SK-N-MC (cell line): ENCODE measurements at regions not wholly inside any gene's neighbourhood (a gene's known extent, or its start where the extent isn't known, plus 50 kb on each side); places are given as distances from the start of the nearest gene placed in this dataset.

Source experiments
- DNase-seq: peaks from one replicate; pipeline ENCODE4 v3.0.0-alpha.2; 2011; ENCODE audit warnings: low read depth, low spot score
- H3K27ac ChIP-seq: fragments of 200-600 bp; sonication (generic); 2 replicates; pipeline ENCODE4 v1.5.1; 2016; ENCODE audit warnings: mixed run types
- H3K36me3 ChIP-seq: fragments of 200-600 bp; sonication (generic); 2 replicates; pipeline ENCODE4 v1.6.1; 2017; ENCODE audit warnings: antibody characterized with exemption, low read length, mixed read lengths; ENCODE audit not compliant: insufficient read depth
- H3K4me3 ChIP-seq: fragments of 200-600 bp; sonication (generic); 2 replicates; pipeline ENCODE4 v1.5.1; 2016
- H3K9ac ChIP-seq: fragments of 200-600 bp; sonication (generic); 2 replicates; pipeline ENCODE4 v1.8.0; 2017; ENCODE audit warnings: mixed run types, mixed read lengths; ENCODE audit not compliant: insufficient read length
- H3K9me3 ChIP-seq: fragments of 200-600 bp; sonication (generic); 2 replicates; pipeline ENCODE4 v1.6.1; 2017; ENCODE audit warnings: low read depth, mild to moderate bottlenecking, antibody characterized with exemption, low read length, moderate library complexity, mixed read lengths
- EZH2 ChIP-seq: fragments of 200-600 bp; sonication (generic); IDR thresholded peaks from one replicate; pipeline ENCODE4 v1.6.1; 2017; ENCODE audit warnings: antibody characterized with exemption
- FOXP2 ChIP-seq: optimal IDR thresholded peaks from 2 replicates; pipeline ENCODE3; 2011; ENCODE audit warnings: mild to moderate bottlenecking, moderate library complexity; ENCODE audit not compliant: insufficient read depth; ENCODE audit errors: extremely low read length, control extremely low read depth
- POLR2AphosphoS5 ChIP-seq: IDR thresholded peaks from 2 replicates; pipeline ENCODE4 v1.6.1; 2012; ENCODE audit warnings: mild to moderate bottlenecking, low read depth, low read length, borderline replicate concordance

DNA sequence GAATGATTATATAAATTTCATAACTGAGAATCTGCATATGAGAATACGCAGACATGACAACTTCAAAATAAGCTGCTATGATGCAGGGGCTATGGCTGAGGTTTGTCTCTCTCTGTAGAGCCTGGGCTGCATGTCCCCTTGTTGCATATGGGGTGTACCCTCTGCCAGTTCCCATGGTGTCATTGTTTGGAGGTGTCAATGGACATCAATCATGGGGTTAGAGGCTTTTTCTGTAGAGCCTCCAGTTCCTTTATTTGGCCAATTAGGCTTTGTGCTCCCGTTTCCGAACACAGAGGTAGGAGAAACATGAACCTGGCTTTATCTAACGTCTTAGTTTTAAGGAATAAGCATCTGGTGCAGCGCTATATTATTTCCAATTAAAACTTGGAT lies 77.3 kb upstream of the RARB start:
- Histone ChIP-seq H3K4me3 (no peak overlapping the region), H3K9ac (no peak overlapping the region), H3K36me3 (no peaks in the 10 kb centered on the region), H3K9me3 (no peaks in the 10 kb centered on the region), H3K27ac (no peak overlapping the region)
- DNase-seq = no peak
- TF ChIP-seq POLR2AphosphoS5 (no peak), FOXP2 (no peak), EZH2 (no peak)

DNA sequence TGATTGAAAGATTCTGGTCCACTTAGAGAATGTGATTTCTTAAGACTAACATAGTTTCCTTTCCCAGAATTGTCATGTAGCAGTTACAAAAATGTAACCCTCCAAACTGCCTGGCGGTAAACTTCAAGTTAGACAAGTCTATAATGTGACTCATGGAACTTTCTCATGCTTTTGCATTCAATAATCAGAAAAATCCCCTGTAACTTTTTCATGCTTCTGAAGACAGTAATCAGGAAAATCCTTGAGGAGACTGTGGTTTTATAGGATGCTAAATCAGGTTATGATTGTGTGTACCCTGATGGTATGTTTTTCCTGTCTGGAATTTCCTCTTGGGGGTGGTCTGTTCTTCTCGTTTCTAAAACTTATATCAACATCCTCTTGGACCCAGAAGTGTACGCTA lies 74.0 kb upstream of the RARB start:
- DNase-seq = no peak

DNA sequence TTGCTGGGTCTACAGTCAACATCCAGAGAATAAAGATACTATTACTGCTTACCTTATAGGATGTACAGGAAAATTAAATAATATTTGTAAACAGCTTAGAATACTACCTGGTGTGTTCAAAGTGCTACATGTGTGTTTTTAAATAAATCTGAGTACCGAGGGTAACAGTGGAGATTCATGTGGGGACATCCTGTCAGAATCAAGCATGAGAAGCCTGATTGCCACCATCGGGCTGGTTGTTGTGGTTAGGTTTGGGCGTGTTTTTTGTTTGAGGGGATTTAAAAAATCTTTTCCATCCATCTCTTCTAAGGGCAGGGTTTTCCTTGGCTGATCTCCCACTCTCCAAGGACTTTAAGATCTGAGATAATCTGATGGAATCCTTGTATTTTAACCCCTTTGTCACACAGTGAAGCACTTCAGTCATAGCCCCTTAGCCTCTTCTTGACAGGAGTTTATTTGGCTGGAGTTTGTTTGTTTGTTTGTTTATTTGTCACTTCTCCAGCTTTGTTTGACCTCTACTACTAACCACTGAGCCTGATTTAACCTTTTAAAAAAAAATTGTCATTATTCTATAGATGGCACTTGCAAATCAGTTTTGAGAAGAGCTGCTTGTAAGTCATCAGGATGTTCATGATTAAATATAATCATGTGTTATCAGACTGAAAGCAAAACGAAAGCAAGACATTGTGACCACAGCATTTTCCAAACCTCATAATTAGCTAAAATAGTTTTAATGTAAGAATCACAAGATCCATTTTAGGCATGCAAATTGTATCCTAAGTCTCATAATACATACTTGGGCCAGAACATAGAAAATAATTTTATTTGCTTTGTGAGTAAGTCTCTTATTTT lies 72.8 kb upstream of the RARB start:
- H3K4me3 ChIP-seq = no peak overlapping the region

More for the DNA sequence above, 74.0 kb upstream of the RARB start:
- Histone ChIP-seq H3K27ac (no peak overlapping the region), H3K9me3 (no peaks in the 10 kb centered on the region), H3K36me3 (no peaks in the 10 kb centered on the region), H3K4me3 (no peak overlapping the region), H3K9ac (no peak overlapping the region)
- no peak for TF ChIP-seq EZH2
- TF ChIP-seq FOXP2 = no peak
- TF ChIP-seq POLR2AphosphoS5 = no peak

GRCh38 chr3:25355998-25356397 lies 72.1 kb upstream of the RARB start:
- Histone ChIP-seq H3K9me3 (no peaks in the 10 kb centered on the region), H3K9ac (no peak overlapping the region), H3K36me3 (no peaks in the 10 kb centered on the region), H3K27ac (no peak overlapping the region), H3K4me3 (no peak overlapping the region)
- no peak for DNase-seq
- TF ChIP-seq EZH2 (no peak), FOXP2 (no peak), POLR2AphosphoS5 (no peak)

More for the DNA sequence above, 72.8 kb upstream of the RARB start:
- no peak for TF ChIP-seq EZH2
- TF ChIP-seq POLR2AphosphoS5 = no peak
- no peak for TF ChIP-seq FOXP2
- H3K9me3 ChIP-seq = no peaks in the 10 kb centered on the region
- no peak overlapping the region for H3K27ac ChIP-seq
- H3K9ac ChIP-seq = no peak overlapping the region
- no peak for DNase-seq
- H3K36me3 ChIP-seq = no peaks in the 10 kb centered on the region

DNA sequence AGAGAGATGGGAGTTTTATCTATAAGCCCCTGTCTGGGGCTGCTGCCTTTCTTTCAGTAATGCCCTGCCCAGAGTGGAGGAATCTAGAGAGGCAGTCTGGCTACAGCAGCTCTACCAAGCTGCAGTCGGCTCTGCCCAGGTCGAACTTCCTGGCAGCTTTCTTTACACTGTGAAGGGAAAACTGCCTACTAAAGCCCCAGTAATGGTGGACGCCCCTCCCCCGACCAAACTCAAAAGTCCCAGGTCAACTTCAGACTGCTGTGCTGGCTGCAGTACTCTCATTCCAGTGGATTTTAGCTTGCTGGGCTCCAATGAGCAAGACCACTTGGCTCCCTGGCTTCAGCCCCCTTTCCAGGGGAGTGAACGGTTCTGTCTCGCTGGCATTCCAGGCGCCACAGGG lies 65.9 kb upstream of the RARB start:
- no peak overlapping the region for H3K9ac ChIP-seq
- DNase-seq = no peak
- no peak overlapping the region for H3K27ac ChIP-seq
- no peaks in the 10 kb centered on the region for H3K36me3 ChIP-seq
- H3K4me3 ChIP-seq = no peak overlapping the region
- TF ChIP-seq POLR2AphosphoS5 = no peak
- TF ChIP-seq FOXP2 = no peak
- no peak for TF ChIP-seq EZH2
- no peaks in the 10 kb centered on the region for H3K9me3 ChIP-seq

GRCh38 chr3:25365636-25366035 lies 62.4 kb upstream of the RARB start:
- Histone ChIP-seq H3K27ac (no peak overlapping the region), H3K9me3 (no peaks in the 10 kb centered on the region), H3K9ac (no peak overlapping the region), H3K36me3 (no peaks in the 10 kb centered on the region), H3K4me3 (no peak overlapping the region)
- TF ChIP-seq POLR2AphosphoS5 = no peak
- no peak for TF ChIP-seq FOXP2
- TF ChIP-seq EZH2 = no peak
- DNase-seq = no peak

GRCh38 chr3:25367025-25367424 lies 61.0 kb upstream of the RARB start:
- DNase-seq = no peak
- no peaks in the 10 kb centered on the region for H3K36me3 ChIP-seq
- no peaks in the 10 kb centered on the region for H3K9me3 ChIP-seq
- no peak overlapping the region for H3K9ac ChIP-seq
- no peak overlapping the region for H3K27ac ChIP-seq
- no peak overlapping the region for H3K4me3 ChIP-seq
- no peak for TF ChIP-seq FOXP2

DNA sequence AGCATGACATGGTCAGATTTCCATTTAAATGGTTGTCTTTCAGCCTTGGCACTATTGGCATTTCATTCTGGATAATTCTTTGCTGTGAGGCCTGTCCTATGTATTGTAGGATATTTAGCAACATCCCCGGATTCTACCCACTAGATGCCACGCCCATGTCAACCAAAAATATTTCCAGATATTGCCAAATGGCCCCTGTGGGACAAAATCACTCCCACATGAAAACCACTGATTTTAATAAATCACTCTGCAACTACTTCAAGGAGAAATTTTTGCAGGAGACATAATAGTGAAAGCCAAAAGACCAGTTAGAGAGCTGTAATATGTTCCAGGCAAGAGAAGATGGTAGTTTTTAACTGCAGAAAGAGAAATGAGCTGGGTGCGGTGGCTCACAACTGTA lies 55.9 kb upstream of the RARB start:
- Histone ChIP-seq H3K4me3 (no peak overlapping the region), H3K27ac (no peak overlapping the region), H3K9me3 (no peaks in the 10 kb centered on the region), H3K36me3 (no peaks in the 10 kb centered on the region), H3K9ac (no peak overlapping the region)
- no peak for DNase-seq
- TF ChIP-seq EZH2 (no peak), FOXP2 (no peak), POLR2AphosphoS5 (no peak)

DNA sequence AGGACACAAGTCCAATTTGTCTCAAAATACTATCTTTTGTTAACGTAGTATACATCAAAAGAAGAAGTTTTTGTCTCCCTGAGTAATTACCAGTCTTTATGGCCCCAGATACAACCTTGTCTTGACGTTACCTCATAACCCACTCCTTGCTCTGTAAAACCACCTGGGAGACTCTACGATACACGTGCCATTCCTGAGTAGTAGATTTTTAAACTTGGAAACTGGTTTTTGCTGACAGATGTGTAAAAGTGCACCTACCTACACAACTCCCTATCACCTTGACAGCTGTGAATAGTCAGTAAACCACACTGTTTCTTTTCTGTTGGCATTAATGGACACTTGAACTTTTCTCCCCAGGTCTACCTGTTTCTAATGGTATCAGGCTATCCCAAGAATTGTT lies 51.7 kb upstream of the RARB start:
- TF ChIP-seq FOXP2 = no peak
- no peak for TF ChIP-seq EZH2
- Histone ChIP-seq H3K36me3 (no peaks in the 10 kb centered on the region), H3K9ac (no peak overlapping the region), H3K4me3 (no peak overlapping the region), H3K9me3 (no peaks in the 10 kb centered on the region), H3K27ac (no peak overlapping the region)
- no peak for DNase-seq
